CD14-positive monocyte (primary cell): ENCODE measurements at regions not wholly inside any gene's neighbourhood (a gene's known extent, or its start where the extent isn't known, plus 50 kb on each side); places are given as distances from the start of the nearest gene placed in this dataset.

Experiments
- DNase-seq, 3 donors: peaks; one replicate each; pipeline ENCODE4 v3.0.0-alpha.2; 2011 to 2022
- H2AFZ ChIP-seq: 2 replicates; pipeline ENCODE4 v1.6.0; 2012; ENCODE audit warnings: mild to moderate bottlenecking, low read depth, low read length, inconsistent platforms; ENCODE audit not compliant: insufficient read depth, poor library complexity, severe bottlenecking
- H3K27ac ChIP-seq, 2 donors: 1 replicate in 1 of 2; 2 replicates in 1 of 2; pipeline ENCODE4 v1.5.1; 2012 to 2013; ENCODE audit warnings: low read length in 2 of 2, control low read depth in 1 of 2, inconsistent platforms in 1 of 2, low read depth in 1 of 2, mild to moderate bottlenecking in 1 of 2
- H3K27me3 ChIP-seq, 2 donors: one replicate each; pipeline versions ENCODE4 v1.6.0 to v1.6.1; 2011 to 2013; ENCODE audit warnings: low read length in 2 of 2; ENCODE audit not compliant: control insufficient read depth in 2 of 2, insufficient read depth in 2 of 2
- H3K36me3 ChIP-seq, 2 donors: replicated peaks in 1 of 2; 1 replicate in 1 of 2; 2 replicates in 1 of 2; pipeline versions ENCODE4 v1.5.1 to v1.6.1; 2012 to 2013; ENCODE audit warnings: low read length in 2 of 2, control low read depth in 1 of 2, inconsistent platforms in 1 of 2, mild to moderate bottlenecking in 1 of 2; ENCODE audit not compliant: insufficient read depth in 2 of 2, control insufficient read depth in 1 of 2
- H3K4me1 ChIP-seq, 2 donors: 1 replicate in 1 of 2; 2 replicates in 1 of 2; pipeline versions ENCODE4 v1.5.1 to v1.6.1; 2012 to 2013; ENCODE audit warnings: low read length in 2 of 2, control low read depth in 1 of 2, inconsistent platforms in 1 of 2, mild to moderate bottlenecking in 1 of 2, moderate library complexity in 1 of 2; ENCODE audit not compliant: insufficient read depth in 2 of 2, control insufficient read depth in 1 of 2
- H3K4me2 ChIP-seq: replicated peaks from 2 replicates; pipeline ENCODE3; 2012; ENCODE audit warnings: low read length, moderate library complexity, mild to moderate bottlenecking; ENCODE audit not compliant: poor library complexity, severe bottlenecking; ENCODE audit errors: extremely low read depth
- H3K4me3 ChIP-seq, 3 experiments: fragments of 200-600 bp in 1 of 3; sonication (generic) in 1 of 3; replicated peaks in 1 of 3; 1 replicate in 2 of 3; 2 replicates in 1 of 3; pipeline ENCODE4 v1.5.1; 2011 to 2013; ENCODE audit warnings: low read length in 3 of 3, mild to moderate bottlenecking in 3 of 3, control low read depth in 2 of 3, low read depth in 2 of 3, inconsistent platforms in 1 of 3, moderate library complexity in 1 of 3
- H3K79me2 ChIP-seq: 2 replicates; pipeline ENCODE4 v1.6.0; 2012; ENCODE audit warnings: mild to moderate bottlenecking, control low read depth, inconsistent platforms, low read length, moderate library complexity; ENCODE audit not compliant: insufficient read depth
- H3K9ac ChIP-seq: 2 replicates; pipeline ENCODE4 v1.6.0; 2017; ENCODE audit warnings: low read length, mild to moderate bottlenecking; ENCODE audit not compliant: insufficient read depth, poor library complexity, severe bottlenecking
- H3K9me3 ChIP-seq, 2 donors: replicated peaks in 1 of 2; 1 replicate in 1 of 2; 2 replicates in 1 of 2; pipeline versions ENCODE4 v1.5.1 to v1.6.1; 2012 to 2013; ENCODE audit warnings: low read length in 2 of 2, control low read depth in 1 of 2; ENCODE audit not compliant: control insufficient read depth in 1 of 2, insufficient read depth in 1 of 2
- H4K20me1 ChIP-seq: 2 replicates; pipeline ENCODE4 v1.6.0; 2012; ENCODE audit warnings: mild to moderate bottlenecking, low read length, control low read depth, moderate library complexity; ENCODE audit not compliant: insufficient read depth
- H3K27ac Mint-ChIP-seq, 7 donors: one replicate each; pipeline ENCODE4 v1.8.0; 2020; ENCODE audit warnings: mild to moderate bottlenecking in 7 of 7, mixed read lengths in 7 of 7, moderate library complexity in 6 of 7, inconsistent platforms in 2 of 7
- H3K27me3 Mint-ChIP-seq, 3 donors: one replicate each; pipeline ENCODE4 v1.8.0; 2021 to 2022; ENCODE audit warnings: low read depth in 3 of 3, mild to moderate bottlenecking in 3 of 3, mixed read lengths in 3 of 3, moderate library complexity in 3 of 3, inconsistent platforms in 1 of 3
- H3K36me3 Mint-ChIP-seq, 2 donors: one replicate each; pipeline ENCODE4 v1.8.0; 2020; ENCODE audit warnings: mixed read lengths in 2 of 2, inconsistent platforms in 1 of 2, mild to moderate bottlenecking in 1 of 2
- H3K4me1 Mint-ChIP-seq: one replicate; pipeline ENCODE4 v1.8.0; 2020; ENCODE audit warnings: mild to moderate bottlenecking, mixed read lengths
- H3K4me3 Mint-ChIP-seq, 2 donors: one replicate each; pipeline ENCODE4 v1.8.0; 2020; ENCODE audit warnings: mild to moderate bottlenecking in 2 of 2, mixed read lengths in 2 of 2, moderate library complexity in 1 of 2
- H3K9me3 Mint-ChIP-seq, 7 donors: one replicate each; pipeline ENCODE4 v1.8.0; 2020 to 2022; ENCODE audit warnings: mixed read lengths in 7 of 7, mild to moderate bottlenecking in 6 of 7, moderate library complexity in 6 of 7, inconsistent platforms in 2 of 7
- WGBS: methylation state at CpG from one replicate; pipeline ENCODE4 v1.1.5; 2013; ENCODE audit warnings: missing lambda C conversion rate; ENCODE audit not compliant: insufficient coverage; 5-methylcytosine and 5-hydroxymethylcytosine counted together
- intact Hi-C, 2 donors: fragments of 100-400 bp; cut with micrococcal nuclease; formaldehyde crosslinking; loops; one replicate each; pipeline versions ENCODE4 v1.15.0 to v1.15.1; 2023
- TF ChIP-seq, protein P1 (sequence below): fragments of 200-600 bp; IDR thresholded peaks from one replicate; pipeline ENCODE4 v1.8.0; 2022; ENCODE audit warnings: antibody characterized with exemption, mild to moderate bottlenecking

DNA sequence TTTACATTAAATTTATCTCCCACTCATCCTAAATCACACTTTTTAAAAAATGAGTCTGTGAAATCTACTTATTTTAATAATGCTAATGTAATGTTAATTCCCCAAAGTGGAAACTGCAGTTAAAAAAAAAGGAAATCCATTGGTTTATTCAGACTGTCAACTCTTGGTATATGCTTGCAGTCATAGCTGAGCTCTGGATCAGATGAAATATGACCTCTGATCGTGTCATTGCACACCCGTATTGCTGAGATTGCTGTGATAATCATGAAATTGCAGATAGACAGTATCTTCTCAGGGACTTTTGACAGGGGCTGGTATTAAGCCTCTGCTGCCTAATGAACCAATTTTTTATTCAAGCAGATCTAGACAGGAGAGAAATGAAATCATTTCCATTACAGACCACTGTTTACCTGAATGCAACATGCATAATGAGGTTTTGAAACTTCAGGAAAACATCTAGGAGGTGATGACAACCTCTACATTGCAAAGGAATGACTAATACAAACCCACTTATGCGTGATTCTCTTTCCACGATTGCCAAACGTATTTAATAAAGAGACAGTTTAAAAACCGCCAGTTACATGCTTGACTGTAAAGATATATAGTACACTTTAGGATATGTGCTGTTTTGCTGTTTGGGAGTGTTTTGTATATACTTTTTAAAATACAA, 138.3 kb upstream of the PUDP start:
- Histone ChIP-seq H2AFZ (no peak overlapping the region), H3K9ac (no peak overlapping the region), H4K20me1 (no peaks in the 10 kb centered on the region), H3K4me3 (no peak overlapping the region), H3K27me3 (no peaks in the 10 kb centered on the region), H3K9me3 (no peaks in the 10 kb centered on the region), H3K4me2 (no peak overlapping the region), H3K27ac (no peak overlapping the region), H3K36me3 (no peaks in the 10 kb centered on the region), H3K4me1 (no peaks in the 10 kb centered on the region), H3K79me2 (no peaks in the 10 kb centered on the region)
- Mint-ChIP-seq H3K4me1 (no peaks in the 10 kb centered on the region), H3K9me3 (no peaks in the 10 kb centered on the region), H3K4me3 (no peak overlapping the region), H3K36me3 (peaks cover 1% of the 10 kb centered on the region in 2 donors), H3K27ac (no peak overlapping the region), H3K27me3 (peaks cover 0 to 2% (median 0%) of the 10 kb centered on the region in 3 donors)
- WGBS, result no CpG with 5 or more reads among the region's 6 CpGs
- TF ChIP-seq, protein P1, sequence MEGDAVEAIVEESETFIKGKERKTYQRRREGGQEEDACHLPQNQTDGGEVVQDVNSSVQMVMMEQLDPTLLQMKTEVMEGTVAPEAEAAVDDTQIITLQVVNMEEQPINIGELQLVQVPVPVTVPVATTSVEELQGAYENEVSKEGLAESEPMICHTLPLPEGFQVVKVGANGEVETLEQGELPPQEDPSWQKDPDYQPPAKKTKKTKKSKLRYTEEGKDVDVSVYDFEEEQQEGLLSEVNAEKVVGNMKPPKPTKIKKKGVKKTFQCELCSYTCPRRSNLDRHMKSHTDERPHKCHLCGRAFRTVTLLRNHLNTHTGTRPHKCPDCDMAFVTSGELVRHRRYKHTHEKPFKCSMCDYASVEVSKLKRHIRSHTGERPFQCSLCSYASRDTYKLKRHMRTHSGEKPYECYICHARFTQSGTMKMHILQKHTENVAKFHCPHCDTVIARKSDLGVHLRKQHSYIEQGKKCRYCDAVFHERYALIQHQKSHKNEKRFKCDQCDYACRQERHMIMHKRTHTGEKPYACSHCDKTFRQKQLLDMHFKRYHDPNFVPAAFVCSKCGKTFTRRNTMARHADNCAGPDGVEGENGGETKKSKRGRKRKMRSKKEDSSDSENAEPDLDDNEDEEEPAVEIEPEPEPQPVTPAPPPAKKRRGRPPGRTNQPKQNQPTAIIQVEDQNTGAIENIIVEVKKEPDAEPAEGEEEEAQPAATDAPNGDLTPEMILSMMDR, result no peak
- DNase-seq, result no peak
- intact Hi-C loops, result no loop called here

DNA sequence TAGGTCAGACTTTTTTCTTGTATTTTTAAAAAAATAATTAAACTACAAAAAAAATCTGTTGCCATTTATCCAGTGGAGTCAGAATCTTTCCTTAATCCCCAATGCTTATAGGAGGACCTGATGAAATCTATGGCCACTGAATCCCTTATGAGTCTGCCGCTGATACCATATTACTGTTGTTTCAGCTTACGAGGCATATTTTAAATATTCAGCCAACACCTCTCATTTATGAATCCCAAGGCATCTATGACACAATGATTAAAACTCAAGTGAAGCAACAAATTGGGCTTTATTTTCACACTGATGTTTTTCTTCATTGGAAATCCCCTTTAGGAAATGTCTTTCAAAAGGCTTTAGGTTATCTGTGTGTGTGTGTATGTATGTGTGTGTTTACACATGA, 137.8 kb upstream of the PUDP start:
- DNase-seq, result no peak
- no peaks in the 10 kb centered on the region for H3K9me3 Mint-ChIP-seq
- intact Hi-C loops, result no loop called here
- no peak overlapping the region for H3K9ac ChIP-seq
- TF ChIP-seq, protein P1, result no peak
- H3K4me3 Mint-ChIP-seq, result no peak overlapping the region
- no peak overlapping the region for H3K27ac Mint-ChIP-seq
- H3K9me3 ChIP-seq, result no peaks in the 10 kb centered on the region
- no peak overlapping the region for H3K4me3 ChIP-seq
- H3K36me3 ChIP-seq, result no peaks in the 10 kb centered on the region
- WGBS, result no CpG with 5 or more reads among the region's 2 CpGs
- H3K27me3 ChIP-seq, result no peaks in the 10 kb centered on the region
- no peaks in the 10 kb centered on the region for H3K4me1 Mint-ChIP-seq
- H3K4me2 ChIP-seq, result no peak overlapping the region
- H3K79me2 ChIP-seq, result no peaks in the 10 kb centered on the region
- peaks cover 0 to 2% (median 0%) of the 10 kb centered on the region in 3 donors for H3K27me3 Mint-ChIP-seq
- H3K4me1 ChIP-seq, result no peaks in the 10 kb centered on the region
- no peaks in the 10 kb centered on the region for H4K20me1 ChIP-seq
- H3K36me3 Mint-ChIP-seq, result peaks cover 2 to 5% of the 10 kb centered on the region in 2 donors
- no peak overlapping the region for H3K27ac ChIP-seq
- H2AFZ ChIP-seq, result no peak overlapping the region
